GM23248 (cell line): ENCODE measurements at regions not wholly inside any gene's neighbourhood (a gene's known extent, or its start where the extent isn't known, plus 50 kb on each side); places are given as distances from the start of the nearest gene placed in this dataset.

Source experiments
- DNase-seq: peaks from one replicate; pipeline ENCODE4 v3.0.0-alpha.2; 2015
- H2AFZ ChIP-seq: fragments of 200-600 bp; sonication (generic); 2 replicates; pipeline ENCODE4 v1.6.1; 2016; ENCODE audit warnings: antibody characterized with exemption
- H3F3A ChIP-seq: fragments of 200-600 bp; sonication (generic); 2 replicates; pipeline ENCODE4 v1.6.1; 2016; ENCODE audit warnings: mild to moderate bottlenecking, antibody characterized with exemption, mixed run types; ENCODE audit not compliant: insufficient read depth
- H3K27ac ChIP-seq: fragments of 200-600 bp; sonication (generic); 2 replicates; pipeline ENCODE4 v1.5.1; 2016; ENCODE audit warnings: mild to moderate bottlenecking
- H3K27me3 ChIP-seq: fragments of 200-600 bp; sonication (generic); replicated peaks from 2 replicates; pipeline ENCODE4 v1.6.1; 2016; ENCODE audit warnings: mild to moderate bottlenecking; ENCODE audit not compliant: insufficient read depth
- H3K36me3 ChIP-seq: fragments of 200-600 bp; sonication (generic); 2 replicates; pipeline ENCODE4 v1.6.1; 2016; ENCODE audit warnings: low read depth, mild to moderate bottlenecking
- H3K4me1 ChIP-seq: fragments of 200-600 bp; sonication (generic); 2 replicates; pipeline ENCODE4 v1.6.1; 2016; ENCODE audit warnings: mild to moderate bottlenecking; ENCODE audit not compliant: insufficient read depth
- H3K4me2 ChIP-seq: fragments of 200-600 bp; sonication (generic); one replicate; pipeline ENCODE4 v1.6.1; 2016; ENCODE audit warnings: mild to moderate bottlenecking; ENCODE audit not compliant: unreplicated experiment
- H3K4me3 ChIP-seq: fragments of 200-600 bp; sonication (generic); 2 replicates; pipeline ENCODE4 v1.5.1; 2016; ENCODE audit warnings: mild to moderate bottlenecking
- H3K79me2 ChIP-seq: fragments of 200-600 bp; sonication (generic); 2 replicates; pipeline ENCODE4 v1.6.1; 2016; ENCODE audit warnings: mild to moderate bottlenecking; ENCODE audit not compliant: insufficient read depth
- H3K9ac ChIP-seq: fragments of 200-600 bp; sonication (generic); 2 replicates; pipeline ENCODE4 v1.6.1; 2016; ENCODE audit warnings: mild to moderate bottlenecking
- H3K9me2 ChIP-seq: fragments of 200-600 bp; sonication (generic); 2 replicates; pipeline ENCODE4 v1.6.1; 2016; ENCODE audit warnings: mixed run types, mild to moderate bottlenecking, moderate library complexity; ENCODE audit not compliant: insufficient read depth
- H3K9me3 ChIP-seq: fragments of 200-600 bp; sonication (generic); one replicate; pipeline ENCODE4 v1.6.1; 2017; ENCODE audit warnings: low read depth
- H4K20me1 ChIP-seq: fragments of 200-600 bp; sonication (generic); 2 replicates; pipeline ENCODE4 v1.6.0; 2016; ENCODE audit not compliant: insufficient read depth
- EZH2 ChIP-seq: fragments of 200-600 bp; sonication (generic); IDR thresholded peaks from 2 replicates; pipeline ENCODE4 v1.6.1; 2018; ENCODE audit warnings: antibody characterized with exemption, mild to moderate bottlenecking; ENCODE audit not compliant: insufficient read depth, poor library complexity, severe bottlenecking
- EZH2phosphoT487 ChIP-seq: fragments of 200-600 bp; sonication (generic); IDR thresholded peaks from 2 replicates; pipeline ENCODE4 v1.6.1; 2018; ENCODE audit warnings: antibody characterized with exemption, moderate library complexity, mild to moderate bottlenecking, low read depth; ENCODE audit not compliant: insufficient read depth
- WGBS, 2 experiments: methylation state at CpG; one replicate each; pipeline ENCODE4 v1.1.6; 2015 to 2017; ENCODE audit warnings: low lambda C conversion rate in 2 of 2, low coverage in 1 of 2; ENCODE audit errors: missing lambda C conversion rate in 2 of 2; 5-methylcytosine and 5-hydroxymethylcytosine counted together
- in situ Hi-C: fragments of 300-500 bp; cut with MboI; formaldehyde crosslinking; loops from 2 replicates; pipeline ENCODE4 v1.15.0; 2020

GRCh38 chr4:81997313-81997712, 376.5 kb downstream of the HNRNPD start:
- H3K27ac ChIP-seq = no peak overlapping the region
- no peak overlapping the region for H3K4me3 ChIP-seq
- no peaks in the 10 kb centered on the region for H3K27me3 ChIP-seq
- H3K4me1 ChIP-seq = no peaks in the 10 kb centered on the region
- no peaks in the 10 kb centered on the region for H3K36me3 ChIP-seq
- no peaks in the 10 kb centered on the region for H3F3A ChIP-seq
- no peaks in the 10 kb centered on the region for H3K9me3 ChIP-seq
- TF ChIP-seq EZH2 (no peak), EZH2phosphoT487 (no peak)
- no peaks in the 10 kb centered on the region for H4K20me1 ChIP-seq
- no peak overlapping the region for H3K4me2 ChIP-seq
- no peak overlapping the region for H2AFZ ChIP-seq
- no peaks in the 10 kb centered on the region for H3K9me2 ChIP-seq
- H3K9ac ChIP-seq = no peak overlapping the region
- 26 to 41% methylated on average over 2 of the region's 2 CpGs for WGBS, 2 experiments
- no peak for DNase-seq
- in situ Hi-C loops = no loop called here
- no peaks in the 10 kb centered on the region for H3K79me2 ChIP-seq

DNA sequence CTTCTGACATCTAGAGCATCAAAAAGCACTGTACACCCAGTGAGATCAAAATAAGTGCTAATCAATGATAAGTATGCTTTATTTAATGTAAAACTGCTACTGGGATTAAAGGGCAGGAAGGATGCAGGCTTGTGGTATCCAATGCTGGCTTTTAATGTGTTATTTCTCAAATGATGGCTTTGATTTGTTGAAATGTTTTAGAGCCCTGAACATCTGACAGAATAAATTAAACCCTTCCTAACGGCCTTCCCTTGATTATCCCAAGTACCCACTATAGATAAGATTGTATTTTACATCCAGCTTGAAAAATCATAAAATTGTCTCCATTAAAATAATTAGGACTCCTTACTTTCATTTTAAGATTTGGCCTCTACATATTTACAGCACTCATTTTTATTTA, 382.9 kb downstream of the HNRNPD start:
- in situ Hi-C loops = no loop called here
- no peaks in the 10 kb centered on the region for H3K9me2 ChIP-seq
- TF ChIP-seq EZH2phosphoT487 (no peak), EZH2 (no peak)
- no peaks in the 10 kb centered on the region for H3K27me3 ChIP-seq
- H2AFZ ChIP-seq = no peak overlapping the region
- no peaks in the 10 kb centered on the region for H3F3A ChIP-seq
- no peaks in the 10 kb centered on the region for H3K36me3 ChIP-seq
- H3K4me3 ChIP-seq = no peak overlapping the region
- H3K4me2 ChIP-seq = no peak overlapping the region
- no peaks in the 10 kb centered on the region for H3K79me2 ChIP-seq
- WGBS, 2 experiments = 3% methylated on average over 1 of the region's 1 CpG
- H3K9me3 ChIP-seq = no peaks in the 10 kb centered on the region
- H3K27ac ChIP-seq = no peak overlapping the region
- H3K9ac ChIP-seq = no peak overlapping the region
- no peaks in the 10 kb centered on the region for H3K4me1 ChIP-seq
- H4K20me1 ChIP-seq = no peaks in the 10 kb centered on the region
- DNase-seq = no peak

DNA sequence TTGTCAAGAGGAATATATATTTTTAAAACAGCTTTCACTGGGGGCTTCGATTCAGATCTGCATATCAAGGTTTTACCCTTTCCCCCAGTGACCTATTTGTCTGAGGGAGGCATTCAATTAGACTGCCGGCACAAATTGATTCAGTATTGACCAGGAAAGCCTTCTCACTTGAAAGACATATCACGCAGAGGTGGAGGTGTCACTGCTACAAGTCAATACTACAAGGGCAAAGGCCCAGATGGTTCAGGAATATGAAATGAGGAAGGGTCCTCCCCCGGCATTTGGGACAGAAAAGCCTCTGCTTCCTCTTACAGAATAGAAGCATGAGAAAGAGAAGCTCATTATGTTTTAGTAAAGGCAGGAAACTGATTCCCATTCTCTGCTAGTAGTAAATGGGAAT, 383.6 kb downstream of the HNRNPD start:
- Histone ChIP-seq H3K4me2 (no peak overlapping the region), H3K4me1 (no peaks in the 10 kb centered on the region), H3K27ac (no peak overlapping the region)

GRCh38 chr4:81989202-81989601, 384.6 kb downstream of the HNRNPD start:
- Histone ChIP-seq H3K9me2 (no peaks in the 10 kb centered on the region), H2AFZ (no peak overlapping the region), H3F3A (no peaks in the 10 kb centered on the region), H3K4me2 (no peak overlapping the region), H3K27ac (no peak overlapping the region), H4K20me1 (no peaks in the 10 kb centered on the region), H3K36me3 (no peaks in the 10 kb centered on the region), H3K4me3 (no peak overlapping the region), H3K4me1 (no peaks in the 10 kb centered on the region), H3K9ac (no peak overlapping the region), H3K79me2 (no peaks in the 10 kb centered on the region), H3K27me3 (no peaks in the 10 kb centered on the region), H3K9me3 (no peaks in the 10 kb centered on the region)
- DNase-seq = no peak
- 0% methylated on average over 1 of the region's 1 CpG for WGBS, 2 experiments
- in situ Hi-C loops = no loop called here
- TF ChIP-seq EZH2phosphoT487 = no peak

More for the DNA sequence above, 383.6 kb downstream of the HNRNPD start:
- Histone ChIP-seq H3K9me2 (no peaks in the 10 kb centered on the region), H2AFZ (no peak overlapping the region), H3F3A (no peaks in the 10 kb centered on the region), H4K20me1 (no peaks in the 10 kb centered on the region), H3K9me3 (no peaks in the 10 kb centered on the region), H3K79me2 (no peaks in the 10 kb centered on the region), H3K36me3 (no peaks in the 10 kb centered on the region), H3K9ac (no peak overlapping the region), H3K4me3 (no peak overlapping the region), H3K27me3 (no peaks in the 10 kb centered on the region)
- 12 to 13% methylated on average over 4 of the region's 4 CpGs for WGBS, 2 experiments
- in situ Hi-C loops = no loop called here
- TF ChIP-seq EZH2 = no peak
- no peak for TF ChIP-seq EZH2phosphoT487
- no peak for DNase-seq

DNA sequence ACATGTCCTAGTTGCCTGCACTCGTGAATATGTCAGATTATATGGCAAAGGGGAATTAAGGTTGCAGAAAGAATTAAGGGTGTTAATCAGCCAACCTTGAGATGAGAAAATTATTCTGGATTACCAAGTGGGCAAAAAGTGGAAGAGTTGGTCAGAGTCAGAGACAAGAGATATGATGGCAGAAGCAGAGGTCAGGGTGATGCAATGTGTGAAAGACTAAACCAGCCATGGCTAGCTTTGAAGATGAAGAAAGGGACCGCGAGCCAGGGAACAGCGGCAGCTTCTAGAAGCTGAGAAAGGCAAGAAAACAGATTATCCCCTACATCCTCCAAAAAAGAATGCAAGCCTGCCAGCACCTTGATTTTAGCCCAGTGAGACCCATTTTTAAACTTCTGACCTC, 385.6 kb downstream of the HNRNPD start:
- 54 to 58% methylated on average over 4 of the region's 4 CpGs for WGBS, 2 experiments
- in situ Hi-C loops = no loop called here
- no peaks in the 10 kb centered on the region for H3K4me1 ChIP-seq

More for the DNA sequence above, 385.6 kb downstream of the HNRNPD start:
- Histone ChIP-seq H3K36me3 (no peaks in the 10 kb centered on the region), H3K9ac (no peak overlapping the region), H3K4me3 (no peak overlapping the region), H3K27me3 (no peaks in the 10 kb centered on the region), H4K20me1 (no peaks in the 10 kb centered on the region), H3K79me2 (no peaks in the 10 kb centered on the region), H3F3A (no peaks in the 10 kb centered on the region), H3K27ac (no peak overlapping the region), H2AFZ (no peak overlapping the region), H3K9me3 (no peaks in the 10 kb centered on the region), H3K4me2 (no peak overlapping the region), H3K9me2 (no peaks in the 10 kb centered on the region)
- no peak for DNase-seq
- TF ChIP-seq EZH2 = no peak
- no peak for TF ChIP-seq EZH2phosphoT487
